Loucy (cell line): ENCODE measurements at regions not wholly inside any gene's neighbourhood (a gene's known extent, or its start where the extent isn't known, plus 50 kb on each side); places are given as distances from the start of the nearest gene placed in this dataset.

Experiments used
- H2AFZ ChIP-seq: fragments of 200-600 bp; sonication (generic); 2 replicates; pipeline ENCODE4 v1.6.0; 2016; ENCODE audit warnings: antibody characterized with exemption, mild to moderate bottlenecking, low read length, moderate library complexity
- H3F3A ChIP-seq: fragments of 200-600 bp; 2 replicates; pipeline ENCODE4 v1.6.0; 2016; ENCODE audit warnings: antibody characterized with exemption, low read depth, mild to moderate bottlenecking
- H3K27me3 ChIP-seq: fragments of 200-600 bp; sonication (generic); 2 replicates; pipeline ENCODE4 v1.6.1; 2014; ENCODE audit warnings: low read length, mild to moderate bottlenecking; ENCODE audit not compliant: insufficient read depth, poor library complexity, severe bottlenecking
- H3K36me3 ChIP-seq: fragments of 200-600 bp; sonication (generic); 2 replicates; pipeline ENCODE4 v1.6.1; 2016; ENCODE audit warnings: low read length; ENCODE audit not compliant: insufficient read depth
- H3K4me1 ChIP-seq: fragments of 200-600 bp; sonication (generic); 2 replicates; pipeline ENCODE4 v1.5.1; 2014; ENCODE audit warnings: low read length, mild to moderate bottlenecking; ENCODE audit not compliant: insufficient read depth, poor library complexity, severe bottlenecking
- H3K4me2 ChIP-seq: fragments of 200-600 bp; sonication (generic); 2 replicates; pipeline ENCODE4 v1.6.0; 2014; ENCODE audit warnings: antibody characterized with exemption, low read length, low read depth, mild to moderate bottlenecking; ENCODE audit not compliant: poor library complexity, severe bottlenecking
- H3K4me3 ChIP-seq: fragments of 200-600 bp; sonication (generic); 2 replicates; pipeline ENCODE4 v1.5.1; 2014; ENCODE audit warnings: low read length, mild to moderate bottlenecking, mixed read lengths; ENCODE audit not compliant: poor library complexity, severe bottlenecking
- H3K79me2 ChIP-seq: fragments of 200-600 bp; sonication (generic); 2 replicates; pipeline ENCODE4 v1.6.1; 2014; ENCODE audit warnings: low read length; ENCODE audit not compliant: insufficient read depth
- H3K9ac ChIP-seq: fragments of 200-600 bp; sonication (generic); 2 replicates; pipeline ENCODE4 v1.6.0; 2014; ENCODE audit warnings: mild to moderate bottlenecking, low read depth, low read length, moderate library complexity; ENCODE audit not compliant: poor library complexity, severe bottlenecking
- H3K9me2 ChIP-seq: fragments of 200-600 bp; sonication (generic); replicated peaks from 2 replicates; pipeline ENCODE4 v1.6.1; 2016; ENCODE audit warnings: low read depth, low read length, mixed read lengths
- H3K9me3 ChIP-seq: fragments of 200-600 bp; sonication (generic); 2 replicates; pipeline ENCODE4 v1.6.1; 2014; ENCODE audit warnings: mild to moderate bottlenecking, antibody characterized with exemption, low read length, low read depth; ENCODE audit not compliant: insufficient read depth
- H4K20me1 ChIP-seq: fragments of 200-600 bp; sonication (generic); 2 replicates; pipeline ENCODE4 v1.6.0; 2014; ENCODE audit warnings: antibody characterized with exemption, low read length, mild to moderate bottlenecking; ENCODE audit not compliant: insufficient read depth, poor library complexity, severe bottlenecking
- EZH2phosphoT487 ChIP-seq: fragments of 200-600 bp; IDR thresholded peaks from 2 replicates; pipeline ENCODE4 v1.6.1; 2018; ENCODE audit warnings: antibody characterized with exemption, mild to moderate bottlenecking, moderate library complexity, borderline replicate concordance
- TF ChIP-seq, protein P1 (sequence below): fragments of 200-600 bp; sonication (generic); conservative IDR thresholded peaks from 2 replicates; pipeline ENCODE4 v1.5.1; 2014; ENCODE audit warnings: mild to moderate bottlenecking, antibody characterized with exemption, low read length

DNA sequence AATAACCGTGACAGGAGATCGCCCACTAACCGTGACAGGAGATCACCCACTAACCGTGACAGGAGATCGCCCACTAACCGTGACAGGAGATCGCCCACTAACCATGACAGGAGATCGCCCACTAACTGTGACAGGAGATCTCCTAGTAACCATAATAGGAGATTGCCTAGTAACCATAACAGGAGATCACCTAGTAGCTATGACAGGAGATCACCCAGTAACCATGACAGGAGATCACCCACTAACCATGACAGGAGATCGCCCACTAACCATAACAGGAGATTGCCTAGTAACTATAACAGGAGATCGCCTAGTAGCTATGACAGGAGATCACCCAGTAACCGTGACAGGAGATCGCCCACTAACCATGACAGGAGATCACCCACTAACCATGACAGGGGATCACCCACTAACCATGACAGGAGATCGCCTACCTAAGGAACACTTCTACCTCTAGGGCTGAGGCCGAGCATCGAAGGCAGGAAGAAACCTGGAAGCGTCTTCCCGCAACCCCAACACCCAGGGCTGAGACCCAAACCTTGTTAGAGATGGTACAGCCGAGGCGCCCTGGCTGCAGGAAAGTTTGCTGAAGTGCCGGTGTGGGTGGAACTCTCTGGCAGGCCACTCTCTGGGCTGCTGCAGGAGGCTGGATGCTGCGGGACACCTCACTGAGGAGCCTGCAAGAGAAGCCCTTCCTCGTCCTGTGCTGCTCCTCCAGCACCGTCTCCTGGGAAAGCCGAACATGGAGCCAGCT is 67.5 kb upstream of the THY1 start:
- Histone ChIP-seq H3K9ac (no peak overlapping the region), H3K9me3 (no peaks in the 10 kb centered on the region), H2AFZ (no peak overlapping the region), H3F3A (no peaks in the 10 kb centered on the region), H3K4me3 (no peak overlapping the region), H3K4me2 (no peak overlapping the region), H3K9me2 (no peaks in the 10 kb centered on the region), H3K36me3 (no peaks in the 10 kb centered on the region), H3K79me2 (no peaks in the 10 kb centered on the region), H3K4me1 (no peaks in the 10 kb centered on the region), H4K20me1 (no peaks in the 10 kb centered on the region), H3K27me3 (no peaks in the 10 kb centered on the region)
- no peak for TF ChIP-seq EZH2phosphoT487
- TF ChIP-seq, protein P1, sequence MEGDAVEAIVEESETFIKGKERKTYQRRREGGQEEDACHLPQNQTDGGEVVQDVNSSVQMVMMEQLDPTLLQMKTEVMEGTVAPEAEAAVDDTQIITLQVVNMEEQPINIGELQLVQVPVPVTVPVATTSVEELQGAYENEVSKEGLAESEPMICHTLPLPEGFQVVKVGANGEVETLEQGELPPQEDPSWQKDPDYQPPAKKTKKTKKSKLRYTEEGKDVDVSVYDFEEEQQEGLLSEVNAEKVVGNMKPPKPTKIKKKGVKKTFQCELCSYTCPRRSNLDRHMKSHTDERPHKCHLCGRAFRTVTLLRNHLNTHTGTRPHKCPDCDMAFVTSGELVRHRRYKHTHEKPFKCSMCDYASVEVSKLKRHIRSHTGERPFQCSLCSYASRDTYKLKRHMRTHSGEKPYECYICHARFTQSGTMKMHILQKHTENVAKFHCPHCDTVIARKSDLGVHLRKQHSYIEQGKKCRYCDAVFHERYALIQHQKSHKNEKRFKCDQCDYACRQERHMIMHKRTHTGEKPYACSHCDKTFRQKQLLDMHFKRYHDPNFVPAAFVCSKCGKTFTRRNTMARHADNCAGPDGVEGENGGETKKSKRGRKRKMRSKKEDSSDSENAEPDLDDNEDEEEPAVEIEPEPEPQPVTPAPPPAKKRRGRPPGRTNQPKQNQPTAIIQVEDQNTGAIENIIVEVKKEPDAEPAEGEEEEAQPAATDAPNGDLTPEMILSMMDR = no peak

DNA sequence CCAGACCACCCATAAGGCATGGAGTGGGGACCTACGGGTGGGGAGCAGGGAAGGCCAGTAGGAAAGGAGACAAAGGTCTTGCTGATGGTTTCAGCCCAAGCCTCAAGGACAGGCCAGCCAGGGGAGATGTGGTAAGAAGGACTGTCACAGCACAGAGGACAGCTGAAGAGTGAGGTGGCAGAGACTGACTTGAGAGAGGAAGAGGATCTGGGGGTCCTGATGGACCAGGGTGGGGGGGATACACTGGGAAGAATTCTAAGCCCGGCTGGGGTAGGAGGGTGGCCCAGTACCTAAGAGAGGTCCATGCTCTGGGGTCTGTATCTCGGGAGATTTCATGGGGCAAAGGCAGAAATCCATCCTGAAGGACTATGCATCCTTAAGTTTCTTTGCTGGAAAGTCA is 66.1 kb upstream of the THY1 start:
- Histone ChIP-seq H3K4me3 (no peak overlapping the region), H3K36me3 (no peaks in the 10 kb centered on the region), H4K20me1 (no peaks in the 10 kb centered on the region), H3K27me3 (no peaks in the 10 kb centered on the region), H3K79me2 (no peaks in the 10 kb centered on the region), H3K4me1 (no peaks in the 10 kb centered on the region), H3K9me3 (no peaks in the 10 kb centered on the region), H2AFZ (no peak overlapping the region), H3F3A (no peaks in the 10 kb centered on the region), H3K9me2 (no peaks in the 10 kb centered on the region), H3K4me2 (no peak overlapping the region), H3K9ac (no peak overlapping the region)
- no peak for TF ChIP-seq EZH2phosphoT487
- TF ChIP-seq, protein P1 = no peak

DNA sequence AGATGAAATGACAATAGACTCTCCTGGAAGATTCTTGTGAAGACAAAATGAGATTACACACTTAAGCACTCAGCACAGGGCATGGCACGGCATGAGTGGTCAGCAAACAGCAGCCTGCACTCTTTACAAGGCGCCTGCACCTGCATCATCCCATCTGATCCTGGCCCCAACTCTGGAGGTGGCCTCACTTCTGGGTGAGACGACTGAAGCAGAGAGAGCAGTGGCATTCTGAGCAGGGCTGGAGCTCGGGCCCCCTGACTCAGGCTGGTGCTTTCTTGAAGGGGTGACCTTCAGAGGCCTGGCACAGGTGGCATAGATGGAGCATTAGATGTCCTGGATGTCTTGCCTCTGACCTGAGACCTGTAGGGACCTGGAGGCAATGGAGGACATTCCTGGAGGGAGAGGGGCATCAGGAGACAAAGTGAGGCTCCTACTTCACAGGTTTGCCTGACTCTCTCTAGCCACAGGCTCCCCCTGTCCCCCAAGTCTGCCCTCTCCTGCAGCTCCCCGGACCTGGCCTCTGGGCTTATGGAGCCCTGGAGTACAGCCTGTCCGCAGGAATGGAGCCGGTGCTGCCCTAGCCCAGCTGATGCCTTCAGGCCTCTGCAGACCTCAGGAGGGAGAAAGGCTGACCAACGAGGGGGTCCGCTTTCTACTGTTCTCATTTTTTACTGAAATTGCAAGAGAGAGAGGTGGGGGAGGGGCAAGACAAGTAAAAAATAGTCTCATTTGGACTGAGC is 65.5 kb upstream of the THY1 start:
- H4K20me1 ChIP-seq = no peaks in the 10 kb centered on the region
- no peaks in the 10 kb centered on the region for H3K4me1 ChIP-seq
- H3K4me3 ChIP-seq = no peak overlapping the region
- H3K79me2 ChIP-seq = no peaks in the 10 kb centered on the region
- H3K9me2 ChIP-seq = no peaks in the 10 kb centered on the region
- H2AFZ ChIP-seq = no peak overlapping the region
- H3K9me3 ChIP-seq = no peaks in the 10 kb centered on the region
- H3K36me3 ChIP-seq = no peaks in the 10 kb centered on the region
- TF ChIP-seq, protein P1 = no peak
- no peak for TF ChIP-seq EZH2phosphoT487
- H3K27me3 ChIP-seq = no peaks in the 10 kb centered on the region
- H3K4me2 ChIP-seq = no peak overlapping the region
- H3K9ac ChIP-seq = no peak overlapping the region
- no peaks in the 10 kb centered on the region for H3F3A ChIP-seq
